ENCODE measurements at regions not wholly inside any gene's neighbourhood (a gene's known extent, or its start where the extent isn't known, plus 50 kb on each side); places are given as distances from the start of the nearest gene placed in this dataset.

- no peak for DNase-seq
These were observed 259.2 kb downstream of the CDH10 start for GRCh38 chr5:24385617-24386016.

GRCh38 chr5:24388448-24388847 lies 256.3 kb downstream of the CDH10 start:
- DNase-seq, result no peak

GRCh38 chr5:24389968-24390367 lies 254.8 kb downstream of the CDH10 start:
- DNase-seq, result no peak

- DNase-seq, result no peak
These were observed 253.0 kb downstream of the CDH10 start for GRCh38 chr5:24391816-24392215.

- no peak for DNase-seq
These were observed 247.2 kb downstream of the CDH10 start for GRCh38 chr5:24397601-24398000.

GRCh38 chr5:24401773-24402172 lies 243.0 kb downstream of the CDH10 start:
- no peak for DNase-seq

- no peak for DNase-seq
These were observed 237.3 kb downstream of the CDH10 start for GRCh38 chr5:24407466-24407865.

GRCh38 chr5:24428345-24428744 lies 216.4 kb downstream of the CDH10 start:
- no peak for DNase-seq

GRCh38 chr5:24433555-24433954 lies 211.2 kb downstream of the CDH10 start:
- DNase-seq, result no peak
